ENCODE measurements at regions not wholly inside any gene's neighbourhood (a gene's known extent, or its start where the extent isn't known, plus 50 kb on each side); places are given as distances from the start of the nearest gene placed in this dataset.

GRCh38 chr12:84636801-84637290 is 275.8 kb downstream of the SLC6A15 start:
- no peak for TF ChIP-seq REST (IDR thresholded peaks at IDR 0.05; ENCODE audit: insufficient read depth in 1 of 2, low read depth in 2 of 2, low read length in 2 of 2)
- no peak for TF ChIP-seq POLR2AphosphoS5 (IDR thresholded peaks at IDR 0.05; ENCODE audit: low read depth, low read length)
- TF ChIP-seq TAF1 (IDR thresholded peaks at IDR 0.05; ENCODE audit: borderline replicate concordance, insufficient read depth, low read length): no peak
- TF ChIP-seq SIN3A (IDR thresholded peaks at IDR 0.05; ENCODE audit: borderline replicate concordance, insufficient read depth, low read length): no peak

Data from PFSK-1 (cell line).